ENCODE measurements at regions not wholly inside any gene's neighbourhood (a gene's known extent, or its start where the extent isn't known, plus 50 kb on each side); places are given as distances from the start of the nearest gene placed in this dataset.

DNA sequence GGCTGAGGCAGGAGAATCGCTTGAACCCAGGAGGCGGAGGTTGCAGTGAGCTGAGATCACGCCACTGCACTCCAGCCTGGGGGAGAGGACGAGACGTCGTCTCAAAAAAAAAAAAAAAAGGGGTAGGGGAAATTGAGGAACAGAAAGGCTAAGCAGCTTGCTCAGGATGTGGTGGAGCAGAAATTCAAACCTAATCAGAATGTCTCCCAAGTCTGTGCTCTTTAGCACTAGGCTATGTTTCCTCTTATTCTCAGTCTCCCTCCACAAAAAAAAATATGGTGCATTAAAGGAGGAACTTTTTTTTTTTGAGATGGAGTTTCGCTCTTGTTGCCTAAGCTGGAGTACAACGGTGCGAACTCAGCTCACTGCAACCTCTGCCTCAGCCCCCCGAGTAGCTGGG is 114.2 kb downstream of the SLC16A1 start:
- TF ChIP-seq POLR2AphosphoS5 (IDR thresholded peaks at IDR 0.05) (no peak), POLR2A (IDR thresholded peaks at IDR 0.05) (no peak)
- TF ChIP-seq, protein P1, sequence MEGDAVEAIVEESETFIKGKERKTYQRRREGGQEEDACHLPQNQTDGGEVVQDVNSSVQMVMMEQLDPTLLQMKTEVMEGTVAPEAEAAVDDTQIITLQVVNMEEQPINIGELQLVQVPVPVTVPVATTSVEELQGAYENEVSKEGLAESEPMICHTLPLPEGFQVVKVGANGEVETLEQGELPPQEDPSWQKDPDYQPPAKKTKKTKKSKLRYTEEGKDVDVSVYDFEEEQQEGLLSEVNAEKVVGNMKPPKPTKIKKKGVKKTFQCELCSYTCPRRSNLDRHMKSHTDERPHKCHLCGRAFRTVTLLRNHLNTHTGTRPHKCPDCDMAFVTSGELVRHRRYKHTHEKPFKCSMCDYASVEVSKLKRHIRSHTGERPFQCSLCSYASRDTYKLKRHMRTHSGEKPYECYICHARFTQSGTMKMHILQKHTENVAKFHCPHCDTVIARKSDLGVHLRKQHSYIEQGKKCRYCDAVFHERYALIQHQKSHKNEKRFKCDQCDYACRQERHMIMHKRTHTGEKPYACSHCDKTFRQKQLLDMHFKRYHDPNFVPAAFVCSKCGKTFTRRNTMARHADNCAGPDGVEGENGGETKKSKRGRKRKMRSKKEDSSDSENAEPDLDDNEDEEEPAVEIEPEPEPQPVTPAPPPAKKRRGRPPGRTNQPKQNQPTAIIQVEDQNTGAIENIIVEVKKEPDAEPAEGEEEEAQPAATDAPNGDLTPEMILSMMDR (IDR thresholded peaks at IDR 0.05) = no peak
